ENCODE measurements at regions not wholly inside any gene's neighbourhood (a gene's known extent, or its start where the extent isn't known, plus 50 kb on each side); places are given as distances from the start of the nearest gene placed in this dataset.

DNA sequence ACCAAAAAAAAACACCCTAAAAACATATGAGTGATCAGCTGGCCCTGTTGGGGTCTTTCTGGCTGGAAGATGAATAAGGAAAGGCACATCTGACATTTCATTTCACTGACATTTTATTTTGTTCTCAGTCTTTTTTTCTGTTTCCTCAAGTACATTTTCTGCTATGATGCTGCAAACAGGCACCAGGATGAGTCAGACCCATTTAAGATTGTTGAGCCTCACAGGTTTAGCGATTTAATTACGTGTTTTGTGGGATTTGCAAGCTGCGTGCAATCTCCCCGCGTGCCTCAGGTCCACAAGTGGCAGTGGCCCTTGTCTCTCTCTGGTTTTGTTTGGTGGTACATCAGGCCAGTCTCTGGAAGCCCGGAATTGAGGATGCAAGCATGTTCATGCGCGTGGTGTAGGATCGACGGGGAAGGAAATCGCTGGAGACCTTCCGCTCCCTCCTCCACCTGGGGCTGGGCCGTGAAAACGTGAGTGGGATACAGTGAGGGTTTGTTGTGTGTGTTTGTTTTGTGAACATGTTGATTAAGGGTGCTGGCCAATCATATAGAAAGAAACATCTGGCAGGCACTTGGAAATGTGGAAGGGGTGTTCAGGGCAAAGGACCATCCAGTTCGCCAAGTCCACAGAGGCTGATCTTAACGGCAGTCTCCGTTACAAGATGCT, 120.2 kb upstream of the ZNF516 start:
- TF ChIP-seq, protein P1, sequence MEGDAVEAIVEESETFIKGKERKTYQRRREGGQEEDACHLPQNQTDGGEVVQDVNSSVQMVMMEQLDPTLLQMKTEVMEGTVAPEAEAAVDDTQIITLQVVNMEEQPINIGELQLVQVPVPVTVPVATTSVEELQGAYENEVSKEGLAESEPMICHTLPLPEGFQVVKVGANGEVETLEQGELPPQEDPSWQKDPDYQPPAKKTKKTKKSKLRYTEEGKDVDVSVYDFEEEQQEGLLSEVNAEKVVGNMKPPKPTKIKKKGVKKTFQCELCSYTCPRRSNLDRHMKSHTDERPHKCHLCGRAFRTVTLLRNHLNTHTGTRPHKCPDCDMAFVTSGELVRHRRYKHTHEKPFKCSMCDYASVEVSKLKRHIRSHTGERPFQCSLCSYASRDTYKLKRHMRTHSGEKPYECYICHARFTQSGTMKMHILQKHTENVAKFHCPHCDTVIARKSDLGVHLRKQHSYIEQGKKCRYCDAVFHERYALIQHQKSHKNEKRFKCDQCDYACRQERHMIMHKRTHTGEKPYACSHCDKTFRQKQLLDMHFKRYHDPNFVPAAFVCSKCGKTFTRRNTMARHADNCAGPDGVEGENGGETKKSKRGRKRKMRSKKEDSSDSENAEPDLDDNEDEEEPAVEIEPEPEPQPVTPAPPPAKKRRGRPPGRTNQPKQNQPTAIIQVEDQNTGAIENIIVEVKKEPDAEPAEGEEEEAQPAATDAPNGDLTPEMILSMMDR (conservative IDR thresholded peaks at IDR 0.05; ENCODE audit: low read length) = no peak
- no peak for TF ChIP-seq EZH2phosphoT487 (IDR thresholded peaks at IDR 0.05; ENCODE audit: borderline replicate concordance, low read depth, low read length)

Data from OCI-LY7 (cell line).